ENCODE measurements at regions not wholly inside any gene's neighbourhood (a gene's known extent, or its start where the extent isn't known, plus 50 kb on each side); places are given as distances from the start of the nearest gene placed in this dataset.

- Histone ChIP-seq H3K27me3 (no peaks in the 10 kb centered on the region), H3K4me1 (peaks cover 0 to 30% (median 16%) of the 10 kb centered on the region in 4 donors), H3K4me3 (no peak overlapping the region), H3K36me3 (no peaks in the 10 kb centered on the region), H3K27ac (no peak overlapping the region), H3K9me3 (no peaks in the 10 kb centered on the region)
- 64 to 68% methylated on average over 3 of the region's 3 CpGs for WGBS, 2 donors
- no peak for DNase-seq
- ATAC-seq (ENCODE audit: low FRiP score in 2 of 2): no peak
- TF ChIP-seq CTCF (IDR thresholded peaks at IDR 0.05) (no peak), POLR2AphosphoS5 (IDR thresholded peaks at IDR 0.05) (no peak), POLR2A (IDR thresholded peaks at IDR 0.05) (no peak)
These were observed 60.9 kb upstream of the TAGAP start for GRCh38 chr6:159105716-159106115.

GRCh38 chr6:159104931-159105330 lies 60.1 kb upstream of the TAGAP start:
- ATAC-seq (ENCODE audit: low FRiP score in 2 of 2) (no peak), DNase-seq (peak in 1 of 2 donors; percentile 15)
- Histone ChIP-seq H3K27me3 (no peaks in the 10 kb centered on the region), H3K4me3 (no peak overlapping the region), H3K9me3 (no peaks in the 10 kb centered on the region), H3K36me3 (no peaks in the 10 kb centered on the region), H3K27ac (no peak overlapping the region), H3K4me1 (peaks cover 0 to 25% (median 13%) of the 10 kb centered on the region in 4 donors)
- no peak for TF ChIP-seq POLR2AphosphoS5 (IDR thresholded peaks at IDR 0.05)
- no peak for TF ChIP-seq EP300 (IDR thresholded peaks at IDR 0.05)
- no peak for TF ChIP-seq POLR2A (IDR thresholded peaks at IDR 0.05)
- TF ChIP-seq CTCF (IDR thresholded peaks at IDR 0.05): no peak
- 82 to 85% methylated on average over 4 to 5 of the region's 5 CpGs for WGBS, 2 donors

GRCh38 chr6:159104163-159104925 lies 59.6 kb upstream of the TAGAP start:
- H3K4me1 ChIP-seq: peaks cover 0 to 20% (median 10%) of the 10 kb centered on the region in 4 donors
- no peaks in the 10 kb centered on the region for H3K9me3 ChIP-seq
- 40 to 46% methylated on average over 5 to 17 of the region's 17 CpGs for WGBS, 2 donors
- H3K27ac ChIP-seq: no peak overlapping the region
- no peaks in the 10 kb centered on the region for H3K36me3 ChIP-seq
- H3K27me3 ChIP-seq: no peaks in the 10 kb centered on the region
- TF ChIP-seq EP300 (IDR thresholded peaks at IDR 0.05): no peak
- no peak for TF ChIP-seq POLR2AphosphoS5 (IDR thresholded peaks at IDR 0.05)
- TF ChIP-seq CTCF (IDR thresholded peaks at IDR 0.05): peak; percentile 77 to 90 (median 86)
- ATAC-seq (ENCODE audit: low FRiP score in 2 of 2) (peak; percentile 88 to 89), DNase-seq (peak; percentile 80 to 91)
- H3K4me3 ChIP-seq: no peak overlapping the region

GRCh38 chr6:159103396-159104162 lies 58.8 kb upstream of the TAGAP start:
- DNase-seq: peak in 1 of 2 donors; percentile 15

More at GRCh38 chr6:159103396-159104162, 58.8 kb upstream of the TAGAP start:
- Histone ChIP-seq H3K4me3 (no peak overlapping the region), H3K4me1 (peaks cover 0 to 26% (median 11%) of the 10 kb centered on the region in 4 donors), H3K9me3 (no peaks in the 10 kb centered on the region), H3K36me3 (no peaks in the 10 kb centered on the region), H3K27ac (no peak overlapping the region), H3K27me3 (no peaks in the 10 kb centered on the region)
- ATAC-seq (ENCODE audit: low FRiP score in 2 of 2): no peak
- TF ChIP-seq CTCF (IDR thresholded peaks at IDR 0.05) (no peak), POLR2AphosphoS5 (IDR thresholded peaks at IDR 0.05) (no peak), POLR2A (IDR thresholded peaks at IDR 0.05) (no peak), EP300 (IDR thresholded peaks at IDR 0.05) (no peak)
- 50 to 56% methylated on average over 14 to 18 of the region's 18 CpGs for WGBS, 2 donors

Data from upper lobe of left lung (tissue), 6 donors.